Neural progenitor cell (in vitro differentiated cells): ENCODE measurements at regions not wholly inside any gene's neighbourhood (a gene's known extent, or its start where the extent isn't known, plus 50 kb on each side); places are given as distances from the start of the nearest gene placed in this dataset.
A peak's percentile ranks its signal among the peaks of the same experiment; 100 is the strongest.

Experiments used
- DNase-seq: peaks from one replicate; pipeline ENCODE4 v3.0.0-alpha.2; 2016; ENCODE audit warnings: low spot score
- H2AFZ ChIP-seq: fragments of 200-600 bp; sonication (generic); replicated peaks from 2 replicates; pipeline ENCODE4 v1.6.1; 2016; ENCODE audit warnings: antibody characterized with exemption
- H3F3A ChIP-seq: fragments of 200-600 bp; sonication (generic); 2 replicates; pipeline ENCODE4 v1.6.1; 2016; ENCODE audit warnings: antibody characterized with exemption, low read depth
- H3K27ac ChIP-seq: fragments of 200-600 bp; sonication (generic); 2 replicates; pipeline ENCODE4 v1.5.1; 2016; ENCODE audit warnings: mild to moderate bottlenecking
- H3K27me3 ChIP-seq: fragments of 200-600 bp; sonication (generic); 2 replicates; pipeline ENCODE4 v1.6.1; 2016; ENCODE audit warnings: mild to moderate bottlenecking, moderate library complexity
- H3K36me3 ChIP-seq: fragments of 200-600 bp; sonication (generic); 2 replicates; pipeline ENCODE4 v1.5.1; 2016
- H3K4me1 ChIP-seq: fragments of 200-600 bp; sonication (generic); 2 replicates; pipeline ENCODE4 v1.6.1; 2016; ENCODE audit warnings: mixed run types
- H3K4me2 ChIP-seq: fragments of 200-600 bp; sonication (generic); 2 replicates; pipeline ENCODE4 v1.6.1; 2016
- H3K4me3 ChIP-seq: fragments of 200-600 bp; sonication (generic); 2 replicates; pipeline ENCODE4 v1.5.1; 2016
- H3K79me2 ChIP-seq: fragments of 200-600 bp; sonication (generic); 2 replicates; pipeline ENCODE4 v1.6.1; 2016; ENCODE audit warnings: low read depth
- H3K9ac ChIP-seq: fragments of 200-600 bp; sonication (generic); 2 replicates; pipeline ENCODE4 v1.6.1; 2016
- H3K9me3 ChIP-seq: fragments of 200-600 bp; sonication (generic); 2 replicates; pipeline ENCODE4 v1.5.1; 2016; ENCODE audit warnings: low read depth
- H4K20me1 ChIP-seq: fragments of 200-600 bp; sonication (generic); 2 replicates; pipeline ENCODE4 v1.6.1; 2016; ENCODE audit warnings: low read depth
- H3K27ac Mint-ChIP-seq: 3 replicates; pipeline ENCODE4 v1.8.0; 2021; ENCODE audit warnings: mixed read lengths
- H3K27me3 Mint-ChIP-seq: 2 replicates; pipeline ENCODE4 v1.8.0; 2022; ENCODE audit warnings: low read depth, mild to moderate bottlenecking, inconsistent platforms, moderate library complexity, mixed read lengths; ENCODE audit not compliant: insufficient read depth
- H3K36me3 Mint-ChIP-seq: 3 replicates; pipeline ENCODE4 v1.8.0; 2021; ENCODE audit warnings: mixed read lengths
- H3K4me1 Mint-ChIP-seq: 3 replicates; pipeline ENCODE4 v1.8.0; 2021; ENCODE audit warnings: mixed read lengths
- H3K4me3 Mint-ChIP-seq: 3 replicates; pipeline ENCODE4 v1.8.0; 2021; ENCODE audit warnings: mild to moderate bottlenecking, moderate library complexity, mixed read lengths
- H3K9me3 Mint-ChIP-seq: 3 replicates; pipeline ENCODE4 v1.8.0; 2020; ENCODE audit warnings: mixed read lengths
- EZH2 ChIP-seq: fragments of 200-600 bp; sonication (generic); IDR thresholded peaks from 2 replicates; pipeline ENCODE4 v1.6.1; 2017; ENCODE audit warnings: antibody characterized with exemption, mild to moderate bottlenecking, moderate library complexity
- EZH2phosphoT487 ChIP-seq: fragments of 200-600 bp; sonication (generic); IDR thresholded peaks from 2 replicates; pipeline ENCODE4 v1.6.1; 2017; ENCODE audit warnings: antibody characterized with exemption
- TF ChIP-seq, protein P1 (sequence below): fragments of 200-600 bp; sonication (generic); IDR thresholded peaks from 2 replicates; pipeline ENCODE4 v1.5.1; 2017; ENCODE audit warnings: antibody characterized with exemption, mild to moderate bottlenecking

DNA sequence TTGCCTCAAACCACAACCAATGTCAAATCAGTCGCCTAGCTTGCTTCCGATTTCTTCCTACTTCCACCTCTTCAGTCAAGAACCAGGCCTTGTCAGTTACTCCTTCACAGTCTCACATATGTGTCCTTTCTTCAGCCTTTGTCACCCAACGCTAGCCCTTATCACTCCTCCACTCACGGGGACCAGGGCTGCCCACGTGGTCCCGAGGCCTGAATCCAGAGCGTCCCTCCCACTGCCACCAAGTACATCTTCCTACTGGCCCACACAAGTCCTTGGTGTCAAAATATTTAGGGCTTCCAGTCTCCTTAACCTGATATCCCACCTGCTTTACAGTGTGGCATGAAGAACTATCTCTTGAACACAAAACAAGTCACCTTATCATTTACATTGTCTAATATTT is 119.1 kb upstream of the SPRED2 start:
- no peak for DNase-seq
- no peak overlapping the region for H3K27ac ChIP-seq
- H3F3A ChIP-seq, result no peaks in the 10 kb centered on the region
- H3K4me1 Mint-ChIP-seq, result peaks cover 21% of the 10 kb centered on the region
- H3K27me3 Mint-ChIP-seq, result peaks cover 9% of the 10 kb centered on the region
- no peaks in the 10 kb centered on the region for H3K9me3 ChIP-seq
- H3K4me1 ChIP-seq, result peaks cover 7% of the 10 kb centered on the region
- H4K20me1 ChIP-seq, result no peaks in the 10 kb centered on the region
- H3K4me2 ChIP-seq, result no peak overlapping the region
- peaks cover 32% of the 10 kb centered on the region for H3K27me3 ChIP-seq
- H3K9me3 Mint-ChIP-seq, result no peaks in the 10 kb centered on the region
- H3K9ac ChIP-seq, result no peak overlapping the region
- TF ChIP-seq EZH2phosphoT487, result no peak
- TF ChIP-seq, protein P1, sequence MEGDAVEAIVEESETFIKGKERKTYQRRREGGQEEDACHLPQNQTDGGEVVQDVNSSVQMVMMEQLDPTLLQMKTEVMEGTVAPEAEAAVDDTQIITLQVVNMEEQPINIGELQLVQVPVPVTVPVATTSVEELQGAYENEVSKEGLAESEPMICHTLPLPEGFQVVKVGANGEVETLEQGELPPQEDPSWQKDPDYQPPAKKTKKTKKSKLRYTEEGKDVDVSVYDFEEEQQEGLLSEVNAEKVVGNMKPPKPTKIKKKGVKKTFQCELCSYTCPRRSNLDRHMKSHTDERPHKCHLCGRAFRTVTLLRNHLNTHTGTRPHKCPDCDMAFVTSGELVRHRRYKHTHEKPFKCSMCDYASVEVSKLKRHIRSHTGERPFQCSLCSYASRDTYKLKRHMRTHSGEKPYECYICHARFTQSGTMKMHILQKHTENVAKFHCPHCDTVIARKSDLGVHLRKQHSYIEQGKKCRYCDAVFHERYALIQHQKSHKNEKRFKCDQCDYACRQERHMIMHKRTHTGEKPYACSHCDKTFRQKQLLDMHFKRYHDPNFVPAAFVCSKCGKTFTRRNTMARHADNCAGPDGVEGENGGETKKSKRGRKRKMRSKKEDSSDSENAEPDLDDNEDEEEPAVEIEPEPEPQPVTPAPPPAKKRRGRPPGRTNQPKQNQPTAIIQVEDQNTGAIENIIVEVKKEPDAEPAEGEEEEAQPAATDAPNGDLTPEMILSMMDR, result no peak
- no peak for TF ChIP-seq EZH2
- no peaks in the 10 kb centered on the region for H3K36me3 Mint-ChIP-seq
- H3K4me3 Mint-ChIP-seq, result no peak overlapping the region
- H3K79me2 ChIP-seq, result no peaks in the 10 kb centered on the region
- H3K27ac Mint-ChIP-seq, result no peak overlapping the region
- H3K36me3 ChIP-seq, result no peaks in the 10 kb centered on the region
- no peak overlapping the region for H3K4me3 ChIP-seq
- H2AFZ ChIP-seq, result no peak overlapping the region

- peaks cover 9% of the 10 kb centered on the region for H3K27me3 Mint-ChIP-seq
- Histone ChIP-seq H2AFZ (no peak overlapping the region), H3K4me1 (peaks cover 7% of the 10 kb centered on the region), H3K36me3 (no peaks in the 10 kb centered on the region), H3K79me2 (no peaks in the 10 kb centered on the region), H4K20me1 (no peaks in the 10 kb centered on the region), H3K4me2 (no peak overlapping the region), H3K9me3 (no peaks in the 10 kb centered on the region), H3F3A (no peaks in the 10 kb centered on the region), H3K27me3 (peaks cover 20% of the 10 kb centered on the region), H3K4me3 (no peak overlapping the region), H3K9ac (no peak overlapping the region), H3K27ac (no peak overlapping the region)
- H3K9me3 Mint-ChIP-seq, result no peaks in the 10 kb centered on the region
- peak; percentile 15 for DNase-seq
- peaks cover 21% of the 10 kb centered on the region for H3K4me1 Mint-ChIP-seq
- H3K4me3 Mint-ChIP-seq, result no peak overlapping the region
- H3K36me3 Mint-ChIP-seq, result no peaks in the 10 kb centered on the region
- H3K27ac Mint-ChIP-seq, result peak overlapping the region; percentile 9
- TF ChIP-seq EZH2, result no peak
- TF ChIP-seq, protein P1, result no peak
- no peak for TF ChIP-seq EZH2phosphoT487
These were observed 117.8 kb upstream of the SPRED2 start for GRCh38 chr2:65550246-65550645.

- TF ChIP-seq EZH2phosphoT487 (no peak), EZH2 (no peak)
- TF ChIP-seq, protein P1, result no peak
- Mint-ChIP-seq H3K36me3 (no peaks in the 10 kb centered on the region), H3K4me1 (peaks cover 21% of the 10 kb centered on the region), H3K4me3 (no peak overlapping the region), H3K27me3 (peaks cover 8% of the 10 kb centered on the region), H3K27ac (no peak overlapping the region), H3K9me3 (no peaks in the 10 kb centered on the region)
- Histone ChIP-seq H3K4me2 (no peak overlapping the region), H3K9me3 (no peaks in the 10 kb centered on the region), H2AFZ (no peak overlapping the region), H3K79me2 (no peaks in the 10 kb centered on the region), H3K9ac (no peak overlapping the region), H4K20me1 (no peaks in the 10 kb centered on the region), H3K4me3 (no peak overlapping the region), H3F3A (no peaks in the 10 kb centered on the region), H3K36me3 (no peaks in the 10 kb centered on the region), H3K27ac (no peak overlapping the region), H3K27me3 (peaks cover 13% of the 10 kb centered on the region), H3K4me1 (peaks cover 7% of the 10 kb centered on the region)
- DNase-seq, result no peak
These were observed 117.2 kb upstream of the SPRED2 start for GRCh38 chr2:65549631-65550030.
